PFSK-1 (cell line): ENCODE measurements at regions not wholly inside any gene's neighbourhood (a gene's known extent, or its start where the extent isn't known, plus 50 kb on each side); places are given as distances from the start of the nearest gene placed in this dataset.

Experiments used
- FOXP2 ChIP-seq: optimal IDR thresholded peaks from 2 replicates; pipeline ENCODE3; 2011; ENCODE audit warnings: borderline replicate concordance, control low read depth, inconsistent platforms; ENCODE audit not compliant: insufficient read depth; ENCODE audit errors: extremely low read length, extremely low read depth
- POLR2AphosphoS5 ChIP-seq: IDR thresholded peaks from 2 replicates; pipeline ENCODE4 v1.6.1; 2012; ENCODE audit warnings: low read depth, mild to moderate bottlenecking, control low read depth, low read length, moderate library complexity
- REST ChIP-seq, 2 experiments: IDR thresholded peaks; 2 replicates each; pipeline versions ENCODE4 v1.6.1 to v1.8.0; 2011 to 2012; ENCODE audit warnings: low read depth in 2 of 2, low read length in 2 of 2, control low read depth in 1 of 2, inconsistent platforms in 1 of 2, mild to moderate bottlenecking in 1 of 2, moderate library complexity in 1 of 2; ENCODE audit not compliant: insufficient read depth in 1 of 2
- SIN3A ChIP-seq: IDR thresholded peaks from 2 replicates; pipeline ENCODE4 v1.6.1; 2012; ENCODE audit warnings: mild to moderate bottlenecking, low read length, moderate library complexity, borderline replicate concordance; ENCODE audit not compliant: insufficient read depth
- TAF1 ChIP-seq: IDR thresholded peaks from 2 replicates; pipeline ENCODE4 v1.6.1; 2012; ENCODE audit warnings: low read length, control low read depth, borderline replicate concordance; ENCODE audit not compliant: insufficient read depth

- no peak for TF ChIP-seq TAF1
- TF ChIP-seq POLR2AphosphoS5, result no peak
- no peak for TF ChIP-seq SIN3A
- TF ChIP-seq FOXP2, result no peak
- no peak for TF ChIP-seq REST (IDR thresholded peaks at IDR 0.05; ENCODE audit: insufficient read depth in 1 of 2, low read depth in 2 of 2, low read length in 2 of 2)
Observed at GRCh38 chr6:17004269-17004668, 97.6 kb upstream of the STMND1 start.

- no peak for TF ChIP-seq TAF1
- TF ChIP-seq POLR2AphosphoS5, result no peak
- no peak for TF ChIP-seq SIN3A
- TF ChIP-seq FOXP2, result no peak
- no peak for TF ChIP-seq REST (IDR thresholded peaks at IDR 0.05; ENCODE audit: insufficient read depth in 1 of 2, low read depth in 2 of 2, low read length in 2 of 2)
Observed at GRCh38 chr6:17002123-17002522, 99.7 kb upstream of the STMND1 start.

- TF ChIP-seq POLR2AphosphoS5 (no peak), TAF1 (no peak), REST (IDR thresholded peaks at IDR 0.05; ENCODE audit: insufficient read depth in 1 of 2, low read depth in 2 of 2, low read length in 2 of 2) (no peak), SIN3A (no peak), FOXP2 (no peak)
Observed at GRCh38 chr6:17001188-17001587, 100.7 kb upstream of the STMND1 start.

GRCh38 chr6:16999491-17000436 lies 102.1 kb upstream of the STMND1 start:
- no peak for TF ChIP-seq TAF1
- no peak for TF ChIP-seq POLR2AphosphoS5
- no peak for TF ChIP-seq REST (IDR thresholded peaks at IDR 0.05; ENCODE audit: insufficient read depth in 1 of 2, low read depth in 2 of 2, low read length in 2 of 2)
- no peak for TF ChIP-seq SIN3A
- TF ChIP-seq FOXP2, result no peak
